ENCODE measurements at regions not wholly inside any gene's neighbourhood (a gene's known extent, or its start where the extent isn't known, plus 50 kb on each side); places are given as distances from the start of the nearest gene placed in this dataset.

DNA sequence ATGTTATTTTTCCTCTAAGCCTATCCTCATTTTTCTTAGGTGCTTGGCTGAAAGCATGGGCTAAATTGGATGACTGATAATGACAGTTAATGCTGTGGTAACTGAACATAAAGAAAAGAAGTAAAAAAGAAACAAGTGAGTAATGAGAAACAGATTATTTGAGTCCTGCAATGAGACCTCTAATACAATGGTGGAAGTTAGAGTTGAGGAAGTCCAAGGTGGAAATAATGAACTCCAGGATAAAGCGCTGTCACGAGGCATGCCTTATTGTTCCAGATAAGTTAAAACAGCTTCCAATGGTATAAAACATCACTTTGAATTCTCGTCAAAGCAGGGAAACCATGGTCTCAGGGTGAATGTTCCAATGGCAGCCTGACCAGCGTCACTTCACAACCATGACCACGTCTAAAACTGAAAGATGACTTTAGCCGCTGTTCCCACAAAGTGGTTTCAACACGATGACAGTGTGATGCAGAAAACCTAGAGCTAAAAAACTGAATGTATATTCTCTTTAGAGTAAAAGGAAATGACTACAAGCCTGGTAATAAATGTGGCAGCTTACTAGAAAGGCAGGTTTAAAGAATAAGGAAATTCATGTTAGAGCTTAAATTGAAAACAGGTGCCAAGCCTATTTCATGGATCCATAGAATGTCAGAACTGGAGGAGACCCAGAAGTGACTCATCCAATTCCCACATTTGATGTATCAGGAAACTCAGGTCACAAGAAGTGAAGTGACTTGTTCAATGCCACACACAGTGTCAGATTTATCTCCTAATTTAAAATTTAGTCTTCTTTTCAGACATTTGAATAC, 202.6 kb upstream of the GYPA start:
- H3K27me3 Mint-ChIP-seq (ENCODE audit: low read depth) = no peaks in the 10 kb centered on the region
- no peaks in the 10 kb centered on the region for H3K36me3 Mint-ChIP-seq (ENCODE audit: low read depth)
- no peak overlapping the region for H3K4me3 Mint-ChIP-seq
- H3K27ac Mint-ChIP-seq (ENCODE audit: unreplicated experiment) = no peak overlapping the region
- no peak for DNase-seq (ENCODE audit: low read depth, low spot score)
- peaks cover 4% of the 10 kb centered on the region for H3K4me1 Mint-ChIP-seq
- no peaks in the 10 kb centered on the region for H3K9me3 Mint-ChIP-seq
- TF ChIP-seq CTCF (conservative IDR thresholded peaks at IDR 0.05) = no peak

DNA sequence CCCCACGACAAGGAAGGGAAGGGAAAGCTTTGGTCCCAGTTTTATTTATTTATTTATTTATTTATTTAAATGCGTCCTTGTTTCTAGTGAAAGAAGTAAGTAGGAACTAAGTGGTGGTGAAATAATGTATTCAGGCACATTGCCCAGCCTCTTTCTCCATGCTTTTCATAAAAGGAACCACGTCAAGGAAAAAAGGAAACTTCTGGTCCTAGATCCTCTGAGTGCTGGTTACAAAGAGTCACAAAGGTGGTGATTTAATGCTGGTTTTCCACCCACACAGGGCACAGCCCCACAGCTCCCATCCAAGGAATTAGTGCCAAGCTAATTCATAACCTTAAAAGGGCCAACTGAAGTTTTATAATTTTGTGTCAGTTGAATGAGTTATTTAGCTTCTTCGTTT, 206.6 kb upstream of the GYPA start:
- Mint-ChIP-seq H3K27me3 (ENCODE audit: low read depth) (no peaks in the 10 kb centered on the region), H3K4me1 (peaks cover 4% of the 10 kb centered on the region), H3K9me3 (no peaks in the 10 kb centered on the region), H3K36me3 (ENCODE audit: low read depth) (no peaks in the 10 kb centered on the region), H3K4me3 (no peak overlapping the region), H3K27ac (ENCODE audit: unreplicated experiment) (no peak overlapping the region)
- DNase-seq (ENCODE audit: low read depth, low spot score) = no peak
- no peak for TF ChIP-seq CTCF (conservative IDR thresholded peaks at IDR 0.05)

- H3K27me3 Mint-ChIP-seq (ENCODE audit: low read depth) = peaks cover 12% of the 10 kb centered on the region
- H3K9me3 Mint-ChIP-seq = no peaks in the 10 kb centered on the region
- DNase-seq (ENCODE audit: low read depth, low spot score) = no peak
- peaks cover 16% of the 10 kb centered on the region for H3K4me1 Mint-ChIP-seq
- TF ChIP-seq CTCF (conservative IDR thresholded peaks at IDR 0.05) = no peak
- H3K4me3 Mint-ChIP-seq = no peak overlapping the region
- no peak overlapping the region for H3K27ac Mint-ChIP-seq (ENCODE audit: unreplicated experiment)
- no peaks in the 10 kb centered on the region for H3K36me3 Mint-ChIP-seq (ENCODE audit: low read depth)
Measured at GRCh38 chr4:144350706-144351105, 210.2 kb upstream of the GYPA start.

GRCh38 chr4:144351306-144351705, 210.8 kb upstream of the GYPA start:
- peaks cover 16% of the 10 kb centered on the region for H3K27me3 Mint-ChIP-seq (ENCODE audit: low read depth)
- no peak for TF ChIP-seq CTCF (conservative IDR thresholded peaks at IDR 0.05)
- no peak for DNase-seq (ENCODE audit: low read depth, low spot score)
- no peak overlapping the region for H3K4me3 Mint-ChIP-seq
- H3K36me3 Mint-ChIP-seq (ENCODE audit: low read depth) = no peaks in the 10 kb centered on the region
- H3K4me1 Mint-ChIP-seq = peaks cover 22% of the 10 kb centered on the region
- no peak overlapping the region for H3K27ac Mint-ChIP-seq (ENCODE audit: unreplicated experiment)
- H3K9me3 Mint-ChIP-seq = no peaks in the 10 kb centered on the region

GRCh38 chr4:144353292-144353691, 212.8 kb upstream of the GYPA start:
- Mint-ChIP-seq H3K4me1 (peaks cover 31% of the 10 kb centered on the region), H3K27me3 (ENCODE audit: low read depth) (peaks cover 23% of the 10 kb centered on the region), H3K36me3 (ENCODE audit: low read depth) (no peaks in the 10 kb centered on the region), H3K4me3 (no peak overlapping the region), H3K27ac (ENCODE audit: unreplicated experiment) (no peak overlapping the region), H3K9me3 (no peaks in the 10 kb centered on the region)
- no peak for DNase-seq (ENCODE audit: low read depth, low spot score)
- TF ChIP-seq CTCF (conservative IDR thresholded peaks at IDR 0.05) = no peak

Measured in neural crest cell (in vitro differentiated cells).